IPS-18c (cell line): ENCODE measurements at regions not wholly inside any gene's neighbourhood (a gene's known extent, or its start where the extent isn't known, plus 50 kb on each side); places are given as distances from the start of the nearest gene placed in this dataset.

ENCODE experiments used
- H3K4me3 ChIP-seq: 2 replicates; pipeline ENCODE4 v1.7.0; 2013; ENCODE audit warnings: low read depth, mild to moderate bottlenecking, low read length, moderate library complexity; ENCODE audit not compliant: insufficient read depth
- H3K9me3 ChIP-seq: one replicate; pipeline ENCODE4 v1.6.1; 2013; ENCODE audit warnings: mild to moderate bottlenecking, low read length, moderate library complexity; ENCODE audit not compliant: control insufficient read depth, insufficient read depth

DNA sequence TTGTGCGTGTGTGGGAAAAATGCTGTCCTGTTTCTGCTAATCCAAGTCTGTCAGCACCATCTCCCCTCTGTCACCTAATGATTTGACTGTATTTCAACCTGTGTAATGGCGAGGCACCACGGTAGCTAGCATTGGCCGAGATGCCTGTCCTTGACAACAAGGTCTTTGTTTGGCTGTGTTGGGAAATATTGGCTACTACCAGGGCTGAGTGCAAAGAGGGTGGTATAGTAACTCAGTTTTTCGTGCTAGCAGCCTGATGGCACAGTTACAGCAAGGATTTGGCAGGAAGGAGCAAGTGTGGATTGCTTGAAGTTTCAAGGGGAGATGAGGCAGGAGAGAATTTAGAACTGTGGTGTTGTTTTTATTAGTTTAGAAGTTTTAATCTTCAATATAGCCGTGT lies 440.3 kb upstream of the RGS6 start:
- Histone ChIP-seq H3K4me3 (no peak overlapping the region), H3K9me3 (no peaks in the 10 kb centered on the region)

- Histone ChIP-seq H3K9me3 (no peaks in the 10 kb centered on the region), H3K4me3 (no peak overlapping the region)
Observed at GRCh38 chr14:71492346-71492745, 439.9 kb upstream of the RGS6 start.

- Histone ChIP-seq H3K9me3 (no peaks in the 10 kb centered on the region), H3K4me3 (no peak overlapping the region)
Observed at GRCh38 chr14:71497645-71498086, 434.6 kb upstream of the RGS6 start.

- no peaks in the 10 kb centered on the region for H3K9me3 ChIP-seq
- H3K4me3 ChIP-seq, result no peak overlapping the region
Observed at GRCh38 chr14:71498212-71498611, 434.0 kb upstream of the RGS6 start.

DNA sequence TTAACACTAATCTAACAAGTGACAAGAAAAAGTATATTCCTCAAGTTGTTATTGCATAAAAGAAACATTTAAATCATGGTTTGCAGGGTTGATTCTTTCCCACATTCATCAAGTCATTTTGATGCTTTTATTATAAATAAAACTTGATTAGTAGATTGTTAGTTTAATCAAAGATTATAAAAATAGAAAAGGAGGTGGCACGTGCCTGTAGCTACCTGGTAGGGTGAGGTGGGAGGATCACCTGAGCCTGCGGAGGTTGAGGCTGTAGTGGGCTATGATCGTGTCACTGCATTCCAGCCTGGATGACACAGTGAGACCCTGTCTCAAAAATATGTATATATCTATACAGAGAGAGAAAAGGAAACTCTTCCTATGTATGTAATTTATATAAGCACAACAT lies 433.2 kb upstream of the RGS6 start:
- Histone ChIP-seq H3K4me3 (no peak overlapping the region), H3K9me3 (no peaks in the 10 kb centered on the region)

GRCh38 chr14:71507681-71508080 lies 424.5 kb upstream of the RGS6 start:
- Histone ChIP-seq H3K4me3 (no peak overlapping the region), H3K9me3 (peaks cover 2% of the 10 kb centered on the region)

DNA sequence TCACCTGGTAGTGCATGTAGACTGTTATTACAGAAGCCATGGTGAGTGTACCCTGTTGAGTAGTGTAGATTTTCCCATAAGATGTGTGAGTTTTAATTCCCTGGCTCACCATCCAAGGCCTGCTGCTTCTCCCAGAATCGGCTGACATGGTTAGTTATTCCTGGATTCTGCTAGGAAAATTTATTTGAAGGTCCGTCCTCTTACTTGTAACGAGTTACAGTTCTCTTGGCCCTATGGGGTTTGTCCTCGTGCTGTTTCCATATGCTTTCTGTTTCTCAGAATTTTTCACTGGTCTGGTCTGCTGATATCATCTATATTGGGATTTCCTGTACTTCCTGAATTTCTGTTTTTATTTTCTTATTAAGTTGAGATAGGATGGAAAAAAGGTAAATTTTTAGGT lies 423.3 kb upstream of the RGS6 start:
- H3K4me3 ChIP-seq, result no peak overlapping the region
- peaks cover 2% of the 10 kb centered on the region for H3K9me3 ChIP-seq

DNA sequence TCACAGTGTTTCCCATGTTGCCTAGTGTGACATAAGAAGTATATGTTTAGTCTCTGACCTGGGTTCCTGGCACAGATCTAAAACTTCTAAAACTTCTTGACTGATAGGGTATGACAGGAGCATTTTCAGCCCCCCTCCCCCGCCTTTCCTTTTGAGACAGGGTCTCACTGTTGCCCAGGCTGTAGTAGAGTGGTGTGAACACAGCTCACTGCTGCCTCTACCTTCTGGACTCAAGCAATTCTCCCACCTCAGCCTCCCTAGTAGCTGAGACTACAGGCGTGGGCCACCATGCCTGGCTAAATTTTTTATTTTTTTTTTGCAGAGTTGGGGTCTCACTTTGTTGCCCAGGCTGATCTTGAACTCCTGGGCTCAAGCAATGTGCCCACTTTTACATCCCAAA lies 421.1 kb upstream of the RGS6 start:
- no peak overlapping the region for H3K4me3 ChIP-seq
- H3K9me3 ChIP-seq, result peaks cover 2% of the 10 kb centered on the region

DNA sequence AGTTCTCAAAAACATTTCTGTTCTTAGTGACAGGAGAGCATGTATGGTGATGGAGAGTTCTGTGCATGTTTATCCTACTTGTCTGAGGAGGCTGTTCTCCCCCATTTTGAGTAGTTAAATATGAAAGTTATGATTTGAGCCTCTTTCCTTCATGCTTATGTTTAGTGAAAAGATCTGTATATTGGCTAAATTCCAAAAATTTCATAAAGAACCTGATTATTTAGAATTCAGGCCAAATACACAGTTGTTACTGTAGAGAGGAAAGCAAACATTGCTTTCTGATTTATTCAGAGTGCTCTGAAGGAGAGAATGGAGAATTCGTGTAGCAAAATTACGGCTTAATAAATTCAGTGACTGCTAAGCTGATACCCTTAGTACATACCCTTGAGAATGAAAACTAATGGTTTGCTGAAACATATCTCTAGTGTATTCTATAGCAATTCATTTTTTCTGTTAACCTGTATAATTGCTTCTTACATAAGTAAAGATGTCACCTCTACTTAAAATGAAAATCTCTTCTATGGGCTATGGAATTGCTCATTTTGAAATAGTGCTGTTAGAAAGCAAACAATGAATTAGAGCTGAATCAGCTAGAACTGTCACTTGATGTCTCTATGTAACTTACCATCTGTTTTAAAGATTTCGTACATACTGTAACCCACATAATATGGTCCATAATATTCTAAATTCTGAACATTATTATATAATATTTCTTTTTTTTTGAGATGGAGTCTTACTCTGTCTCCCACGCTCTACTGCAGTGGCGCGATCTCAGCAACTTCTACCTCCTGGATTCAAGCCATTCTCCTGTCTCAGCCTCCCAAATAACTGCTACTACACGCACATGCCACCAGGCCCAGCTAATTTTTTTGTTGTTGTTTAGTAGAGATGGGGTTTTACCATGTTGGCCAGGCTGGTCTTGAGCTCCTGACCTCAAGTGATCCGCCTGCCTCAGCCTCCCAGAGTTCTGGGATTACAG lies 417.0 kb upstream of the RGS6 start:
- H3K4me3 ChIP-seq, result no peak overlapping the region
- no peaks in the 10 kb centered on the region for H3K9me3 ChIP-seq

DNA sequence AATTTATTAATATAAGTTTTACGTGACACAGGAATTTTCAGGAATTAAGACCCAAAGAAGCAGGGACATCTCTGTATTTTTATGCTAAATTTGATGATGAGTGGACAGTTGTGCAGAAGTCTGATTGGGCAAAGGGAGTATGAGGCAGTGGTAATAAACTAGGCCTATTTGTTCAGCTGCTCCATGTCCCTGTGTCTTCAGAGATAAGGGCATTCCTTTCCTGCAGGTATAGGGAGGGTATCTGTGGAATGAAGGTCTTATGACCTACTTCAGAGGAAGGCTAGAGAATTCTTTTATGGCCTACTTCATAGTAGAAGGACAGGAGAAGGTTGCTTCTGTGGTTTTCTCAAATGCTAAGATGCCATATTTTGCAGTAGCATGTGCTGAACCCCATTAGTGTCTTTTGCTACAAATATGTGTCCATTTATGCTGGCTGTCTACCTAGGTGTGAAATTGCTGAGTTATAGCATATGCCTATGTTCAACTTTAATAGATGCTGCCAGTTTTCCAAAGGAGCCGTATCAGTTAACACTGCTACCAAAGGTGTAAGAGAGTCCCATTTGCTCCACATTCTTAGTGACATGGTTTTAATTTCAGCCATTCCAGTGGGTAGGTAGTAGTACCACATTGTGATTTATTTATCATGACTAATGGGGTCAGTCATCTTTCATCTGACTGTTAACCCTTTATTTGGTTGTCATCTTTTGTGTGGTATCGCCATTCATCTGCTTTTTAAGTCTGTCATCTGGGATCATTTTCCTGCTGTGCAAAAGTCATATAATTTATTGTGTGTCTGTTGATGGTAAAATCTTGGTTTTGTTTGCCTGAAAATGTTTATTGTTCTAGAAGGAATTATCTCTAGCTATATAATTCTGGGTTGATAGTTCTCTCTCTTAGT lies 410.7 kb upstream of the RGS6 start:
- Histone ChIP-seq H3K9me3 (no peaks in the 10 kb centered on the region), H3K4me3 (no peak overlapping the region)

GRCh38 chr14:71523630-71524319 lies 408.5 kb upstream of the RGS6 start:
- H3K4me3 ChIP-seq, result no peak overlapping the region

GRCh38 chr14:71524320-71524982 lies 407.8 kb upstream of the RGS6 start:
- H3K9me3 ChIP-seq, result no peaks in the 10 kb centered on the region
- H3K4me3 ChIP-seq, result no peak overlapping the region

More at GRCh38 chr14:71523630-71524319, 408.5 kb upstream of the RGS6 start:
- H3K9me3 ChIP-seq, result no peaks in the 10 kb centered on the region

DNA sequence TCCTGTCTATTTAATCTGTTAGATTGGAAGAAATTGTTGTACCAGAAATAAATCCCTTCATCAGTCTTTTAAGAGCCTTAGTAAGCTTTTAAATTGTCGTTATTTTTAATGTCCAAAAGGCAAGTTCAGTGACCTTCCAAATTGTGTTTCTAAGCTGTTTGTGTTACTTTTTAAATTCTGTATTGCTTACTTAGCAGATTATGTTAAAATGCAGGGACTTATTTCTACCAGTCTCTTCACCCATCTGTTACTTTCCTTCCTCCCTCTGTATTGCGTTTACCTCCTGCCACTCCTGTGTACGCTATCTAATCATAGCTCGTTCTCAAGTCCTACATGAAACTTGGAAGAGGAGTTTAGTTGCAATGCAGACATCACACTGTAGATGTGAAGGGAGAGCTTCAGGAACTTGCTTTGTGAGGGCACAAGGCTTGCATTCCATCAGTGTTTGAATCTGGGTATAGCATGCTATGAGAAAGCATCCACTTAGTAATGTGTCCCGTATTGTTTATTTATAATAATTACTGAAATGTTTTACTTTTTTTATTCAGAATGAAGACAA lies 406.5 kb upstream of the RGS6 start:
- Histone ChIP-seq H3K4me3 (no peak overlapping the region), H3K9me3 (no peaks in the 10 kb centered on the region)

GRCh38 chr14:71526388-71526787 lies 405.8 kb upstream of the RGS6 start:
- Histone ChIP-seq H3K9me3 (no peaks in the 10 kb centered on the region), H3K4me3 (no peak overlapping the region)

DNA sequence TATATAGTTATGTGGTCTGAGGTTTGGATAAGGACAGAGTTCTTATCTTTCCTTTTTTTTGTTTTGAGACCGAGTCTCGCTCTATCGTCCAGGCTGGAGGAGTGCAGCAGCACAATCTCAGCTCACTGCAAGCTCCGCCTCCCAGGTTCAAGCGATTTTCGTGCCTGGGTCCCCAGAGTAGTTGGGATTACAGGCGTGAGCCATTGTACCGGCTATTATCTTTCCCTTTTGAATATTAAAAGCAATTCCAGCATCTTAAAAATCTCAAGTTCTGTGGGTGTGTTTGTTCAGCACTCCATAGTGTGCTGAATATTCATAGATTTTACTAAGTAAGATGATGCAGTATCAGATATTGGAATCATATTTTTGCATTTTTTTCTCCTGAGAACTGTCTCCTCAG lies 404.4 kb upstream of the RGS6 start:
- Histone ChIP-seq H3K4me3 (no peak overlapping the region), H3K9me3 (no peaks in the 10 kb centered on the region)

DNA sequence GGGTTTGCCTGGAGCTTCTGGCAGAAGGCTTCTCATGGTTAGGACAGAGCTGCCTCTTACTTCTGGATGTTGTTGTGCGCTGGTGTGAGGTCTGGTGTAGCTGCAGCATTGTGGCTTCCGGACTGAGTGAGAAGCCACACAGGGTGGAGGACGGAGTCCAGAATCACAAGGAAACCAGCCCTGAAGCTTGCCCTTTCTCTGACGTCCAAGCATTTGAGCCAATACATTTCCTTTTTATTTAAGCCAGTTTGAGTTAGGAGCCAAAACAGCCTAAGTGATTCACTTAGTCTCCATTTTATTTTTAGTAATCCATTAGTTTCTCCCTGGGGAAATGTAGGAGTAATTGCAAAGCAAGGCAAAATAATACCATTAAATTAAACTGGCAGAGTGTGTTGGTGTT lies 402.4 kb upstream of the RGS6 start:
- H3K9me3 ChIP-seq, result no peaks in the 10 kb centered on the region
- no peak overlapping the region for H3K4me3 ChIP-seq

DNA sequence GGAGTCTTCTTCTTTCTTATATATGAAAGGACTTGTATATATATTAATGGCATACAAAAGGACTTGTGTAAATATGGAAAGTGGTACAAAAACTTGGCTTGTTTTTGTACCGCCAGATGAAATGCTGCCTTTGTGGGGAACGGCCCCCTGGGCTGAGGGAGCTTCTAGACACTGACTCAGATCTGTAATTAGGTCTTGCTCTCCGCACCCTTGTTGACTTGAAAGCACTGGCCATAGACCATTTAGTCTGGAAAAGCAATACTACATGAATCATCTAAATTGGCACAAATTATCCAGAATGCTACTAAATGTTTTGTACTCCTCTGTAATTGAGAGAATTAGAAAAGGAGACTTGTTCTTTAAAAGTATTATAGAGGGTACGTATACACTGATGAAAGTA lies 399.9 kb upstream of the RGS6 start:
- no peaks in the 10 kb centered on the region for H3K9me3 ChIP-seq
- no peak overlapping the region for H3K4me3 ChIP-seq
